Psoas muscle (tissue), 7 donors: ENCODE measurements at regions not wholly inside any gene's neighbourhood (a gene's known extent, or its start where the extent isn't known, plus 50 kb on each side); places are given as distances from the start of the nearest gene placed in this dataset.
A peak's percentile ranks its signal among the peaks of the same experiment; 100 is the strongest.

Source experiments
- ATAC-seq, 4 donors: fragments of 200-7000 bp; cut with Tn5 transposase; one replicate each; pipeline ENCODE4 v1.9.1; 2020; ENCODE audit warnings: moderate library complexity in 3 of 4, mild to moderate bottlenecking in 2 of 4
- DNase-seq, 2 donors: peaks; one replicate each; pipeline ENCODE4 v3.0.0-alpha.2; 2020
- H3K27ac ChIP-seq: fragments of 200-600 bp; one replicate; pipeline ENCODE4 v1.8.0; 2022
- H3K27me3 ChIP-seq, 3 donors: fragments of 200-600 bp in 1 of 3; one replicate each; pipeline versions ENCODE4 v1.6.1 to v1.8.0; 2013 to 2022; ENCODE audit warnings: low read length in 2 of 3, mild to moderate bottlenecking in 2 of 3, moderate library complexity in 1 of 3; ENCODE audit not compliant: insufficient read depth in 3 of 3
- H3K36me3 ChIP-seq, 2 donors: fragments of 200-600 bp in 1 of 2; one replicate each; pipeline versions ENCODE4 v1.6.1 to v1.8.0; 2013 to 2022; ENCODE audit warnings: low read depth in 1 of 2, mild to moderate bottlenecking in 1 of 2, moderate library complexity in 1 of 2; ENCODE audit not compliant: insufficient read depth in 1 of 2
- H3K4me1 ChIP-seq: fragments of 200-600 bp; one replicate; pipeline ENCODE4 v1.8.0; 2022
- H3K4me3 ChIP-seq: fragments of 200-600 bp; one replicate; pipeline ENCODE4 v1.8.0; 2022; ENCODE audit warnings: mild to moderate bottlenecking
- H3K9me3 ChIP-seq: fragments of 200-600 bp; one replicate; pipeline ENCODE4 v1.8.0; 2022
- CTCF ChIP-seq: fragments of 200-600 bp; IDR thresholded peaks from one replicate; pipeline ENCODE4 v1.8.0; 2022; ENCODE audit warnings: antibody characterized with exemption
- WGBS, 3 donors: extraction: QIAGEN DNeasy Blood & Tissue Kit; methylation state at CpG; one replicate each; pipeline versions ENCODE4 v1.1.6 to v1.1.7; 2013; 5-methylcytosine and 5-hydroxymethylcytosine counted together
- intact Hi-C, 2 donors: fragments of 100-400 bp; cut with DNase I; formaldehyde crosslinking; loops; one replicate each; pipeline versions ENCODE4 v1.11.0 to v1.14.2; 2022
- donor health status: healthy with polysubstance abuse.
- donor health status: DM: no; HTN: no; CAD: no; lungs with moderate emphysema.
- donor health status: Bipolar disorder and iron deficiency.
- donor health status: healthy.
- donor health status: DM: yes; HTN: yes; CAD: no.
- donor health status: DM: no; HTN: no; CAD: no.
- donor health status: DM: yes; HTN: yes; CAD: no.

- Histone ChIP-seq H3K27ac (no peak overlapping the region), H3K36me3 (no peaks in the 10 kb centered on the region), H3K9me3 (no peaks in the 10 kb centered on the region), H3K27me3 (peaks cover 0 to 9% (median 0%) of the 10 kb centered on the region in 3 donors), H3K4me1 (no peaks in the 10 kb centered on the region), H3K4me3 (no peak overlapping the region)
- ATAC-seq (peak in 3 of 4 donors; percentile 28 to 54 (median 51)), DNase-seq (peak; percentile 53 to 74)
- 30 to 36% (median 33%) methylated on average over 3 of the region's 3 CpGs for WGBS, 3 donors
- intact Hi-C loops: no loop called here
- TF ChIP-seq CTCF: no peak
These were observed 118.7 kb downstream of the RPL22L1 start for GRCh38 chr3:170751083-170751898.

GRCh38 chr3:170750478-170750830, 119.5 kb downstream of the RPL22L1 start:
- no peak overlapping the region for H3K27ac ChIP-seq
- WGBS, 3 donors: 89 to 98% (median 94%) methylated on average over 2 of the region's 2 CpGs
- no peak for DNase-seq
- TF ChIP-seq CTCF: no peak
- no peak for ATAC-seq
- H3K4me3 ChIP-seq: no peak overlapping the region
- no peaks in the 10 kb centered on the region for H3K9me3 ChIP-seq
- intact Hi-C loops: no loop called here
- H3K4me1 ChIP-seq: no peaks in the 10 kb centered on the region
- H3K36me3 ChIP-seq: no peaks in the 10 kb centered on the region
- peaks cover 0 to 9% (median 0%) of the 10 kb centered on the region in 3 donors for H3K27me3 ChIP-seq

- intact Hi-C loops: no loop called here
- no peak for DNase-seq
- no peak for ATAC-seq
- Histone ChIP-seq H3K9me3 (no peaks in the 10 kb centered on the region), H3K4me3 (no peak overlapping the region), H3K4me1 (no peaks in the 10 kb centered on the region), H3K27ac (no peak overlapping the region), H3K36me3 (no peaks in the 10 kb centered on the region), H3K27me3 (peaks cover 0 to 9% (median 0%) of the 10 kb centered on the region in 3 donors)
- no peak for TF ChIP-seq CTCF
These were observed 120.1 kb downstream of the RPL22L1 start for GRCh38 chr3:170749765-170750477.

GRCh38 chr3:170749185-170749584, 120.8 kb downstream of the RPL22L1 start:
- H3K27me3 ChIP-seq: peaks cover 0 to 9% (median 0%) of the 10 kb centered on the region in 3 donors
- H3K9me3 ChIP-seq: no peaks in the 10 kb centered on the region
- no peaks in the 10 kb centered on the region for H3K36me3 ChIP-seq
- no peak overlapping the region for H3K4me3 ChIP-seq
- intact Hi-C loops: no loop called here
- no peak overlapping the region for H3K27ac ChIP-seq
- no peaks in the 10 kb centered on the region for H3K4me1 ChIP-seq
- no peak for DNase-seq
- WGBS, 3 donors: 90 to 98% (median 96%) methylated on average over 1 of the region's 1 CpG
- ATAC-seq: no peak
- no peak for TF ChIP-seq CTCF
